AG09309 (cell line): ENCODE measurements at regions not wholly inside any gene's neighbourhood (a gene's known extent, or its start where the extent isn't known, plus 50 kb on each side); places are given as distances from the start of the nearest gene placed in this dataset.

Experiments used
- DNase-seq: peaks from one replicate; pipeline ENCODE4 v3.0.0-alpha.2; 2010; ENCODE audit warnings: low read depth
- H3K4me3 ChIP-seq: 2 replicates; pipeline ENCODE4 v1.5.1; 2011; ENCODE audit warnings: mild to moderate bottlenecking, low read depth, low read length, moderate library complexity; ENCODE audit not compliant: control insufficient read depth
- CTCF ChIP-seq: IDR thresholded peaks from 2 replicates; pipeline ENCODE4 v1.5.1; 2011; ENCODE audit warnings: mild to moderate bottlenecking, low read depth, low read length, inconsistent platforms; ENCODE audit not compliant: insufficient read depth, control insufficient read depth; ENCODE audit errors: missing control alignments

- peak; percentile 69 for DNase-seq
- no peak for TF ChIP-seq CTCF
- H3K4me3 ChIP-seq, result no peak overlapping the region
Observed at GRCh38 chr5:143514616-143515335, 111.3 kb upstream of the NR3C1 start.

DNA sequence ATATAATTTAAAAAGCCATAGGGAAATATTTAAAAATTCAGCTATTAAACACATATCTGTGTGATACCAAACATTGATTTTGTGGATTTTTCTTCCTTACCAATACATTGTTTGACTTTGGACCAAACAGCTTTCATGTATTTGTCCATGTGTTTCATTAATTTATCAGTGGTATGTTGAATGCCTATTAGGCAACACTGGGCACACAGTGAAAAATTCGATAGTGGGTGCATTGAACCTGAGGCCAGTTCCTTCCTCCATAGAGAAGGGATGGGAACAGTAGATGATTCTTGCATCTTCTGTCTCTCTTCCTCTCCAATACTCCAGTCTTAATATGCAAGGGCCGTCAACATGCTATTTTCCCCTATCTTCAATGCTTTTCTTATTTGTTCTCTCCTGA, 110.2 kb upstream of the NR3C1 start:
- TF ChIP-seq CTCF, result no peak
- no peak for DNase-seq
- H3K4me3 ChIP-seq, result no peak overlapping the region

GRCh38 chr5:143511736-143512135, 108.2 kb upstream of the NR3C1 start:
- no peak overlapping the region for H3K4me3 ChIP-seq
- no peak for DNase-seq
- no peak for TF ChIP-seq CTCF

GRCh38 chr5:143509758-143510221, 106.3 kb upstream of the NR3C1 start:
- no peak overlapping the region for H3K4me3 ChIP-seq
- TF ChIP-seq CTCF, result no peak
- DNase-seq, result no peak

GRCh38 chr5:143506836-143507552, 103.5 kb upstream of the NR3C1 start:
- no peak for TF ChIP-seq CTCF
- H3K4me3 ChIP-seq, result no peak overlapping the region
- DNase-seq, result peak; percentile 93

- no peak overlapping the region for H3K4me3 ChIP-seq
- no peak for DNase-seq
- no peak for TF ChIP-seq CTCF
Observed at GRCh38 chr5:143505934-143506333, 102.4 kb upstream of the NR3C1 start.
